CD14-positive monocyte (primary cell): ENCODE measurements at regions not wholly inside any gene's neighbourhood (a gene's known extent, or its start where the extent isn't known, plus 50 kb on each side); places are given as distances from the start of the nearest gene placed in this dataset.

Experiments
- DNase-seq, 3 donors: peaks; one replicate each; pipeline ENCODE4 v3.0.0-alpha.2; 2011 to 2022
- H2AFZ ChIP-seq: 2 replicates; pipeline ENCODE4 v1.6.0; 2012; ENCODE audit warnings: mild to moderate bottlenecking, low read depth, low read length, inconsistent platforms; ENCODE audit not compliant: insufficient read depth, poor library complexity, severe bottlenecking
- H3K27ac ChIP-seq, 2 donors: 1 replicate in 1 of 2; 2 replicates in 1 of 2; pipeline ENCODE4 v1.5.1; 2012 to 2013; ENCODE audit warnings: low read length in 2 of 2, control low read depth in 1 of 2, inconsistent platforms in 1 of 2, low read depth in 1 of 2, mild to moderate bottlenecking in 1 of 2
- H3K27me3 ChIP-seq, 2 donors: one replicate each; pipeline versions ENCODE4 v1.6.0 to v1.6.1; 2011 to 2013; ENCODE audit warnings: low read length in 2 of 2; ENCODE audit not compliant: control insufficient read depth in 2 of 2, insufficient read depth in 2 of 2
- H3K36me3 ChIP-seq, 2 donors: replicated peaks in 1 of 2; 1 replicate in 1 of 2; 2 replicates in 1 of 2; pipeline versions ENCODE4 v1.5.1 to v1.6.1; 2012 to 2013; ENCODE audit warnings: low read length in 2 of 2, control low read depth in 1 of 2, inconsistent platforms in 1 of 2, mild to moderate bottlenecking in 1 of 2; ENCODE audit not compliant: insufficient read depth in 2 of 2, control insufficient read depth in 1 of 2
- H3K4me1 ChIP-seq, 2 donors: 1 replicate in 1 of 2; 2 replicates in 1 of 2; pipeline versions ENCODE4 v1.5.1 to v1.6.1; 2012 to 2013; ENCODE audit warnings: low read length in 2 of 2, control low read depth in 1 of 2, inconsistent platforms in 1 of 2, mild to moderate bottlenecking in 1 of 2, moderate library complexity in 1 of 2; ENCODE audit not compliant: insufficient read depth in 2 of 2, control insufficient read depth in 1 of 2
- H3K4me2 ChIP-seq: replicated peaks from 2 replicates; pipeline ENCODE3; 2012; ENCODE audit warnings: low read length, moderate library complexity, mild to moderate bottlenecking; ENCODE audit not compliant: poor library complexity, severe bottlenecking; ENCODE audit errors: extremely low read depth
- H3K4me3 ChIP-seq, 3 experiments: fragments of 200-600 bp in 1 of 3; sonication (generic) in 1 of 3; replicated peaks in 1 of 3; 1 replicate in 2 of 3; 2 replicates in 1 of 3; pipeline ENCODE4 v1.5.1; 2011 to 2013; ENCODE audit warnings: low read length in 3 of 3, mild to moderate bottlenecking in 3 of 3, control low read depth in 2 of 3, low read depth in 2 of 3, inconsistent platforms in 1 of 3, moderate library complexity in 1 of 3
- H3K79me2 ChIP-seq: 2 replicates; pipeline ENCODE4 v1.6.0; 2012; ENCODE audit warnings: mild to moderate bottlenecking, control low read depth, inconsistent platforms, low read length, moderate library complexity; ENCODE audit not compliant: insufficient read depth
- H3K9ac ChIP-seq: 2 replicates; pipeline ENCODE4 v1.6.0; 2017; ENCODE audit warnings: low read length, mild to moderate bottlenecking; ENCODE audit not compliant: insufficient read depth, poor library complexity, severe bottlenecking
- H3K9me3 ChIP-seq, 2 donors: replicated peaks in 1 of 2; 1 replicate in 1 of 2; 2 replicates in 1 of 2; pipeline versions ENCODE4 v1.5.1 to v1.6.1; 2012 to 2013; ENCODE audit warnings: low read length in 2 of 2, control low read depth in 1 of 2; ENCODE audit not compliant: control insufficient read depth in 1 of 2, insufficient read depth in 1 of 2
- H4K20me1 ChIP-seq: 2 replicates; pipeline ENCODE4 v1.6.0; 2012; ENCODE audit warnings: mild to moderate bottlenecking, low read length, control low read depth, moderate library complexity; ENCODE audit not compliant: insufficient read depth
- H3K27ac Mint-ChIP-seq, 7 donors: one replicate each; pipeline ENCODE4 v1.8.0; 2020; ENCODE audit warnings: mild to moderate bottlenecking in 7 of 7, mixed read lengths in 7 of 7, moderate library complexity in 6 of 7, inconsistent platforms in 2 of 7
- H3K27me3 Mint-ChIP-seq, 3 donors: one replicate each; pipeline ENCODE4 v1.8.0; 2021 to 2022; ENCODE audit warnings: low read depth in 3 of 3, mild to moderate bottlenecking in 3 of 3, mixed read lengths in 3 of 3, moderate library complexity in 3 of 3, inconsistent platforms in 1 of 3
- H3K36me3 Mint-ChIP-seq, 2 donors: one replicate each; pipeline ENCODE4 v1.8.0; 2020; ENCODE audit warnings: mixed read lengths in 2 of 2, inconsistent platforms in 1 of 2, mild to moderate bottlenecking in 1 of 2
- H3K4me1 Mint-ChIP-seq: one replicate; pipeline ENCODE4 v1.8.0; 2020; ENCODE audit warnings: mild to moderate bottlenecking, mixed read lengths
- H3K4me3 Mint-ChIP-seq, 2 donors: one replicate each; pipeline ENCODE4 v1.8.0; 2020; ENCODE audit warnings: mild to moderate bottlenecking in 2 of 2, mixed read lengths in 2 of 2, moderate library complexity in 1 of 2
- H3K9me3 Mint-ChIP-seq, 7 donors: one replicate each; pipeline ENCODE4 v1.8.0; 2020 to 2022; ENCODE audit warnings: mixed read lengths in 7 of 7, mild to moderate bottlenecking in 6 of 7, moderate library complexity in 6 of 7, inconsistent platforms in 2 of 7
- CTCF ChIP-seq: fragments of 200-600 bp; IDR thresholded peaks from one replicate; pipeline ENCODE4 v1.8.0; 2022; ENCODE audit warnings: antibody characterized with exemption, mild to moderate bottlenecking
- WGBS: methylation state at CpG from one replicate; pipeline ENCODE4 v1.1.5; 2013; ENCODE audit warnings: missing lambda C conversion rate; ENCODE audit not compliant: insufficient coverage; 5-methylcytosine and 5-hydroxymethylcytosine counted together
- intact Hi-C, 2 donors: fragments of 100-400 bp; cut with micrococcal nuclease; formaldehyde crosslinking; loops; one replicate each; pipeline versions ENCODE4 v1.15.0 to v1.15.1; 2023

- Histone ChIP-seq H3K4me3 (no peak overlapping the region), H3K4me1 (no peaks in the 10 kb centered on the region), H3K36me3 (no peaks in the 10 kb centered on the region), H3K4me2 (no peak overlapping the region), H3K27ac (no peak overlapping the region), H4K20me1 (no peaks in the 10 kb centered on the region), H3K27me3 (no peaks in the 10 kb centered on the region), H2AFZ (no peak overlapping the region), H3K9me3 (no peaks in the 10 kb centered on the region), H3K79me2 (no peaks in the 10 kb centered on the region), H3K9ac (no peak overlapping the region)
- DNase-seq: no peak
- Mint-ChIP-seq H3K4me3 (no peak overlapping the region), H3K27me3 (no peaks in the 10 kb centered on the region), H3K36me3 (no peaks in the 10 kb centered on the region), H3K4me1 (no peaks in the 10 kb centered on the region), H3K27ac (peak overlapping the region in 1 of 7 donors; percentile 65), H3K9me3 (peaks cover 0 to 8% (median under 1%) of the 10 kb centered on the region in 7 donors)
- intact Hi-C loops: no loop called here
- TF ChIP-seq CTCF: no peak
- WGBS: 50% methylated on average over 2 of the region's 3 CpGs
These were observed 378.4 kb upstream of the DPPA4 start for GRCh38 chr3:109715707-109716106.

DNA sequence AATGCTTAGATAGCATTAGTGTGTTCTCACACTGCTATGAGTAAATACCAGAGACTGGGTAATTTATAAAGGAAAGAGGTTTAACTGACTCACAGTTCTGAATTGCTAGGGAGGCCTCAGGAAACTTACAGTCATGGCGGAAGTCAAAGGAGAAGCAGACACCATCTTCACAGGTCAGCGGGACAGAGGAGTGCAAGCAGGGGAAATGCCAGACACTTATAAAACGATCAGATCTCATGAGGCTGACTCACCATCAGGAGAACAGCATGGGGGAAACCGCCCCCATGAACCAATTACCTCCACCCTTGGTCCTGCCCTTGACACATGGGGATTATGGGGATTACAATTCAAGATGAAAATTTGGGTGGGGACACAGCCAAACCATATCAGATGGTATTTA is 381.5 kb upstream of the DPPA4 start:
- intact Hi-C loops: no loop called here
- H4K20me1 ChIP-seq: no peaks in the 10 kb centered on the region
- WGBS: 94% methylated on average over 2 of the region's 4 CpGs
- Mint-ChIP-seq H3K4me1 (no peaks in the 10 kb centered on the region), H3K9me3 (peaks cover 0 to 7% (median 0%) of the 10 kb centered on the region in 7 donors), H3K36me3 (no peaks in the 10 kb centered on the region), H3K4me3 (no peak overlapping the region), H3K27me3 (no peaks in the 10 kb centered on the region), H3K27ac (no peak overlapping the region)
- H3K27me3 ChIP-seq: no peaks in the 10 kb centered on the region
- H3K27ac ChIP-seq: no peak overlapping the region
- no peaks in the 10 kb centered on the region for H3K9me3 ChIP-seq
- no peaks in the 10 kb centered on the region for H3K36me3 ChIP-seq
- H3K4me3 ChIP-seq: no peak overlapping the region
- no peaks in the 10 kb centered on the region for H3K79me2 ChIP-seq
- no peak for TF ChIP-seq CTCF
- no peak for DNase-seq
- no peak overlapping the region for H2AFZ ChIP-seq
- no peak overlapping the region for H3K9ac ChIP-seq
- no peak overlapping the region for H3K4me2 ChIP-seq
- no peaks in the 10 kb centered on the region for H3K4me1 ChIP-seq
